HG02763 (cell line): ENCODE measurements at regions not wholly inside any gene's neighbourhood (a gene's known extent, or its start where the extent isn't known, plus 50 kb on each side); places are given as distances from the start of the nearest gene placed in this dataset.

Source experiments
- ATAC-seq: cut with Tn5 transposase; IDR thresholded peaks from one replicate; pipeline ENCODE4 v1.9.1; 2021; ENCODE audit warnings: mild to moderate bottlenecking, moderate library complexity; ENCODE audit not compliant: unreplicated experiment

DNA sequence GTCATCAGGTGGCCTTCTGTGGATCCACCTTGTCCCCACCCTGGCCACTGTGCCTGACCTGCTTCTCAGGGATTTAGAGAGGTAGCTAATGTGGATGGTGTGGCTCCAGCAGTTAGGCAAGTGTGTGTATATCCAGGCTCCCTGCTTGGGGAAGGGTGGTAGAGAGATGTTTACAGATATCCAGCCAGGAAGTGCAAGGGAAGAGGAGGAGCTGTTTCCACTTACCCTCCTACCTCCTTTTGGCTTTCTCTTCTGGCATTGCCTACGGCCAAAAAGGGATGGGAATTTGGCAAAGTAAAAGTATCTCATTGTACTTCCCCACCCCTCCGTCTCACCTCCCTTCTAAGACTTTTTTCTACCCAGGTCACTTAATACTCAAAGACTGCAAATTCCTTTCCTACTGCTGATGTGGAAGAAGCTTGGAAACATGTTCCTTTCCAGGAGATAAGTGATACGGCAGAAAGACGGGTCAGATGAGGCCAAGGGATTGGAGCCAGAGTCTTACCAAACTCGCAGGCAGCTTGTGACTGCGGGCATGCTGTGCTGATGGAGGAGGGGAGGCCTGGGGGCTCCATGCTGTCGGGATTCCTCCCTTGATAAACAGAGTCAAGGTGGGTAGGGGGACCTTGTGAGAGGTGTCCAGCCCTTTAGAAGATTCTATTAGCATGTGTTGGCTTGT, 253.4 kb downstream of the PRL start:
- ATAC-seq, result no peak

DNA sequence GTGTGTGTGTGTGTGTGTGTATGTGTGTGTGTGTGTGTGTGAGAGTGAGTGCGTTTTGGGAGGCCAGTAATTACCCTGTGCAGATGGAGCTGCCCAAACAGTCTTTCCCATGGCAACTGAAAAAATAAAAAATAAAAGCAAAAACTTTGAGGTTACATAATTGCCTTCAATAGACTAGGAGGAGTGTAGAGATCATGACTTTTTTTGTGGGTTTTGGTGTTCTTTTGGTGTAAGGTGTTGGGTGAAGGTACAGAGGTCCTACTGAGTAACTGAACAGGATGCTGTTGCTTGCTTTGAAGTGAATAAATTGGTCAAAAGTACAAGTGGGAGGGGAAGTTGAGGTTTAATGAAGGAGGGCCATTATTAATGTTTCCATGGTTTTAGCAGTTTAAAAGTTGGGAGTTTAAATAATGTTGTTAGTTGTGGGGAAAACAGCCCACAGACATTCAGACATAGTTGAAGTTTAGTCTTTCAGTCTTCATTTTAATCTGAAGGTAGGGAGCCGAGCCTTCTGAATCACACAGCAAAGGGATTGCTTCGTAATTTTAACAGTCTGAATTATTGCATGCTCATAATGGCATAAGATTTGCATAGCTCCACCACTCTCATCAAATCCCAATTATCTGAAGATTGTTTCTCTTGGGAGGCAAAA, 251.4 kb downstream of the PRL start:
- no peak for ATAC-seq

DNA sequence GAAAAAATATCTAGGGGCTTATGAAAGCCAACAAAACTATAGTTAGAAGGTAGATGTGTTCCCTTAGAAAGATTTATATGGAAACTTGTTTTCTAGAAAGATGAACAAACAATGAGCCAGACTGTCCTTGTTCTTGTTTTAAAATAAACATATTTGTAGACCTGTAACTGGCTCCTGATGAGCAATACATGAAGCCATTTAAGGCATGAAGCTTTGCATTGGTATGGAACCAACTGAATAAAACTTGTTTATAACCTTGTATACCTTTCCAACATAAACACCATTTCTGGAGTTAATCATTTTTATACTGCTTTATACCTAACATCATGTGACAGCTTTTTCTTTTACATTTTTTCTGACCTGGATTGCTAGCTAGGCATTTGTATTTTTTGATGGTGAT, 247.8 kb downstream of the PRL start:
- no peak for ATAC-seq

DNA sequence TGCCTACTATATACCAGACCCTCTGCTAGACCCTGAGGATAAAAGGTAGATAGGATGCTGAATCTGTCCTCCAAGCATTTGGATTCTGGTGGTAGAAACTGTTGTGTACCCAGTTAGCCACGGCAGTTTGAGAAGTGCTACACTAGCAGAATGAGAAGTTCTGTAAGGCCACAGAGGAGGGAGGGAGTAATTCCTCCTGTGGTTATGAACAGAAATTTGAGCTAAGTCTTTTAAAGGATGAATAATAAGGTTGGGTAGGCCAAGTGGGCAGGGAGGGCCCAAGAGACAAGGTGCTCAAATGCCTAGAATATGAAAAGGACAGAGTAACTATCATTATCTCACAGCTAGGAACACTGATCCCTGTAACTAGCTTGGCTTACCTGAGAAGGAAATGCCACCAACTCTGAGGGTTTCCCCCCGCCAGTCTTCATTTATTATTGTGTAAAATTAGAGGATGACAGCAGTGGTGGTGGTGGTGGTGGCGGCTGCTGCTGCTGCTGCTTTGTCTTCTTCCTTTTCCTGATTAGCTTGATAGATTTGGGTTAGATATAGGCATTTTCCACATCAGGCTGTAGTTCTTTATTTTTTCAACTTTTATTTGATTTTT, 243.3 kb downstream of the PRL start:
- no peak for ATAC-seq

DNA sequence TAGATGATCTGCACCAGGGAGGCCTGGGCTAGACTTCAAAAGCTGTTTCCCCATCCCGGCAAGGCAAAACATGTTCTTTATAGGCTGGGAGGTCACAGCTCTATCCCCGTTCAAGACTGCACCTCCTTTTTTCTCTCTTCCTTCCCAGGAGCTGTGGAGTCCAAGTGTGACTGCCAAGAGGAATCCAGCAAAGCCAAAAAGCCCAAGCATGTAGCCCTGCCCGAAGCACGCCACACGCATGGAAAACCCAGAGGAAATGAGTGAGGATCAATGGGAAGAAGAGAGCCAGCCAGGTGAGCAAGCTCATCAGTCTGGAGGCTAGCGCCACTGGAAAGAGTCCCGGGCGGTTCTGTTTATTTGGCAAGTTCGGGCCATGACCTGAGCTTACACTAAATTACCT, 240.4 kb downstream of the PRL start:
- no peak for ATAC-seq

DNA sequence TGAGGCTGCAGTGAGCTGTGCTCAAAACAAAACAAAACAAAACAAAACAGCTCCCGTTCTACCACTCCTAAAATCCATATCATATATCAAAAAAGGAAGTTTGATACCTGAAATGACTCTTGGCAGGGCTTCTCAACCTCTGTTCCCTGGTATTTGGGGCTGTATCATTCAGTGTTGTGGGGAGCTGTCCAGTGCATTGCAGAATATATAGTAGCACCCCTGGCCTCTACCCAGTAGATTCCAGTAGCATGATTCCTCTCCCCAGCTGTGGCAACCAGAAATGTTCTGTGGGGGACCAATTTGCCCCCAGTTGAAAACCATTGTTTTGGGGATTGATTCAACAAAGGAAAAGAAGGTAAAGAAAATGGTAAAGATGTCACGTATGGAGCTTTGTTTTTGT, 238.9 kb downstream of the PRL start:
- no peak for ATAC-seq

DNA sequence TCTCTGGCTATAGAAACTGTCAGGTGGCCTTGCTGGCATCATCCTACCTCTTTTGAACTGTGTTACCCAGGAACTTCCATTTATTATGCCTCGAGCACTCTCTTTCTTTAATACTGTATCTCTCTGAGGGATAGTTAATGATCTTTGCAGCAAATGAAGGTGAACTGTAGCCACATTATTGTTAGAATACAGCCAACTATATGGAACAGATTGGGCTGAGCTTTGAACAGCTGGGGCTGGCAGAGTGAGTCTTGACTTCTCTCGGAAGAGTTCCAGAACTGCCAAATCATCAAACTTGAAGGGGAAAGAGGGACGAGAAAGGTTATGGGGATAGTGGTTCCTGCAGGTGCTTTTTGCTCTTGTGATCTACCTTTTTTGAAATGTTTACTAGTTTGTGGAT, 237.7 kb downstream of the PRL start:
- ATAC-seq, result no peak

DNA sequence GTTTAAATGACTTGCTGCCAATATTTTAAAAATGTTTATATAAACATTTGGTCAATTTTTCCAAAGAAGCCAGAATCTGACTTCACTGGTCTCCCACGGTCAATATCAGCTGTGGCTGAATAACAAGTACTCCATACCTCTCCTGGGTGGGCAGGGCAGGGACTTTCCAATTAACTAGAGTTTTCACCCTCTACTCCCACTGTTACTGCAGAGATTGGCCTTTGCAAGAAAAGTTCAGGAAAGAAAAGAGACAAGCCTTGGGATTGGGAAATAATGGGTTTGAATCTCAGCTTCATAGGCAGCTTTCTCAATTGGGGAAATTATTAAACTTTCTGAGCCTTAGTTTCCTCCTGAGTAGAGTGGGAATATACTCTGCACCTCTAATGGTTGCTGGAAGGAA, 236.9 kb downstream of the PRL start:
- no peak for ATAC-seq

DNA sequence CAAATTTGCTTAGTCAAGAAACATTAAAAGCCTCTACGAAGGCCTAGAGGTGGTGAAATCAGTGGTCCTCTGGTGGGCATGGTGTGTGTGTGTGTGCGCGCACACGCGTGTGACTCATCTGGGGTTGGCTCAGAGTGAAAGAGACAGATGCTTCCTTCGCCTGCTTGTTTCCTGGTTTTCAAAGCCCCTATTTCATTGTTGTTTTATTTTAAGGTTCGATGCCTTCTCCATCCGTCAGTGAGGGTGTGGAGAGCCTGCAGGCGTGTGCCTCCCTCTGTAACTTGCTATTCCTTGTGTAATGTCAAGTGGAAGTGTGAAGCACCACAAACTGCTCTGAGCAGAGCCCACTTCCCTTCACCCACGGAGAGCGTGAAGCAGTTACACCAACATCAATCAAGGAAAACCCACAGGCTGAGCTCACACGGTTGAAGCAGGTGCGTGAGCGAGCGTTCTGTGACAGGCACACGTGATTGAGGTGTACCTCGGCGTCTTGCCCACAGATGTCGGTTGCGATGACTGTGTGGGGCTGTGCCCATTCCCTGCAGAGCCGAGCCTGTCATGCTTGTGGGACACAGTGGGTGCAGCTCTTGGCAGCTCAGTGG, 233.9 kb downstream of the PRL start:
- peak; percentile 84 for ATAC-seq

DNA sequence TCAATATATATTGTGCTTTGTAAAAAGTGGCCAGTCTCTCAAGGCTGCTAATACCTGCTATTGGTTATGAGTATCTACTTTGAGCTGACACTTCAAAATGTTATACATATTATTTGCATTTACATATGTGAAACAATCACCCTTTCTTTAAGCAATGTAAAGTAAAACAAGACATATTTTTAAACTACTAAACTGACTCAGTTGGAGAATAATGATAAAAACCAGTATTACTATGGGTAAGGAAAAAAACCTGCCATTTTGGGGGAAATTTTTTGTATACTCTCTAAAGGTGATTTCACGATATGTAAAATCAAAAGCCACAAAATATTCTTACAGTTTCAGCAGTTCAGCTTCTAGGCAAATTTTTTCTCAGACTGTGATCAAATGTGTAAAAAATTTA, 232.3 kb downstream of the PRL start:
- no peak for ATAC-seq

DNA sequence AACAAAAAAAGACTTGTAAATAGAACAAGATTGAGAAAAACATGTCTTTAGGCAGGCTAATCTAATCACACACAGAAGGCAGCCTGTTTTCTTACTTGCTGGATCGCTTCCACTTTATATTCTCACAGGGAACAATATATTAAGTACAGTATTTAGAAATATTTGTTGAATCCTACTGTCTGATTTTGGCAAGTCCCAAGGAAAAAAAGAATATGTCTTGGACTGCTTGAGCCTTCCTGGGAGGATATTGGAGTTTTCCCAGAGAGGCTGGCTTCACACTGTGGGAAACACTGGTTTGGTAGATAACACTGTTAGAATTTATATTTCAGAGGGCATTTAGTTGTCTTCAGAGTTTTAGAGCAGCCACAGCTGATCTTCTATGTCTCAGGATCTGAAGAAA, 229.7 kb downstream of the PRL start:
- no peak for ATAC-seq

DNA sequence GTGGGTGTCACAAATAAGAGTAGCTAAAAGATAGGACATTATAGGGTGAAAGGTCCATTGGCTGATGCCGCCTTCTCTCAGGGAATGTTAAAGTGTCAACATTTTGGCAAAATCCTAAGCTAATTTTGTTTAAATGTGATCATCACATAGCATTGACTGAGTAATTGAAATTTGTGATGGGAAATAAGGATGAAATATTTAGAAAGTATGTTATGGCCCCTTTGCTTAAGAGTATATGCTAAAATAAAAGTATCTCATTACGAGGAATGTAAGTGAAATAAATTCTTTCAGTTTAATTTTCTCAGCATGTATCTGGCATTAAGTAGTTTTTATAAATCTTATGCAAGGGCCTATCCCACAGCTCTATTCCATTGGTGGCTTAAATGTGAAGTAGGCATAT, 229.2 kb downstream of the PRL start:
- no peak for ATAC-seq

DNA sequence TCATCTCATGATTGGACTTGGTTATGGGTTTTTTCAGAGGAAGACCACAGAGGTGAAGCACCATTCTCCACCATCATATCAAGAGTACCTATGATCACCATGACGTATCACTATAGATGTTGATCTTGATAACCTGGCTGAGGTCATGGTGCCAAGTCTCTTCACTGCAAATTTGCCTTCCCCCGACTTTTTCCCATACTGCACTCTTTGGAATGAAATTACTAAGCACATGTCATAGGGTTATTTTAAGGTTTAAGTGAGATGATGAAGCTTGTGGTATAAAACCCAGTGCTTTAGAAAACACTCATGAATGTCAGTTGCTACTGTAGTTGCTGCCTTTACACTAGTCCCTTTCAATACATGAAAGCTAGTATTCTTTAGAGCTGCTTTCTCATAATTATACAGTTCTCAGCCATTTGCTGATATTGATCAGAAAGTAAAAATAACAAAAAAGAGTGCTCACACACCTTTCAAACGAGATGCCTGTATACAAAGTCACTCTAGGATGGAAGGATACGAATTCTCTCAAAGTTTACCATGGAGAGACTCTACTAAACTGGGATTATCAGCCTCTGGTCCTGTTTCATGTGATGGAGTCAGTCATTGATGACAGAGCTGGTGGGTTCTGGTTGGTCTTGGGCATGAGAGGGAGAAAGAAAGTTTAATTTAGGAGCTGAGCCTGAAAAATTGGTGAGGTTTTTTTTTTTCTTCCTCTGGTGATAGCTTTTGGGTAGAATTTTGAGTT, 228.1 kb downstream of the PRL start:
- ATAC-seq, result peak; percentile 67

DNA sequence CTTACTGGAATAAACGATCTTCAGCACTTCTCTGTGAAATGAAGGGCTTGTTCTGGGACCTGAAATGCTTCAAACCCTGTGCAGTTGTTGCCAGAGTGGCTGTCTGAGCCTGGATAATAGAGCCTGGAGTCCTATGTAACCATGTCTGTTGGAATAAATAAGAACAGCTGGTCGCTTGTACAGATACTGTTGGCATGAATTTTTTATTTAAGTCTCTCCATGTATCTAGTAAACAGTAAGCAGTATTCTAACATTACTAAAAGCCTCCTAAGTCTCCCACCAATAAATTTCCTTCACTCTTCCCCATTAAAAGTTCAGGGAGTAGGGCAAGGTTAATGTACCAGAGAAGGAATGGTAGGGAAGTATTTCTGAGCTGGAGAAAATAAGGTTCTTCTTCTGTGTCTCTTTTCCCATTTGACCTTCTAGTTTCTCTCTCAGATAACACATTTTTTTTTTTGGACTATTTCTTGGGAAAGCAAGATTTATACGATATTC, 227.5 kb downstream of the PRL start:
- ATAC-seq, result no peak

DNA sequence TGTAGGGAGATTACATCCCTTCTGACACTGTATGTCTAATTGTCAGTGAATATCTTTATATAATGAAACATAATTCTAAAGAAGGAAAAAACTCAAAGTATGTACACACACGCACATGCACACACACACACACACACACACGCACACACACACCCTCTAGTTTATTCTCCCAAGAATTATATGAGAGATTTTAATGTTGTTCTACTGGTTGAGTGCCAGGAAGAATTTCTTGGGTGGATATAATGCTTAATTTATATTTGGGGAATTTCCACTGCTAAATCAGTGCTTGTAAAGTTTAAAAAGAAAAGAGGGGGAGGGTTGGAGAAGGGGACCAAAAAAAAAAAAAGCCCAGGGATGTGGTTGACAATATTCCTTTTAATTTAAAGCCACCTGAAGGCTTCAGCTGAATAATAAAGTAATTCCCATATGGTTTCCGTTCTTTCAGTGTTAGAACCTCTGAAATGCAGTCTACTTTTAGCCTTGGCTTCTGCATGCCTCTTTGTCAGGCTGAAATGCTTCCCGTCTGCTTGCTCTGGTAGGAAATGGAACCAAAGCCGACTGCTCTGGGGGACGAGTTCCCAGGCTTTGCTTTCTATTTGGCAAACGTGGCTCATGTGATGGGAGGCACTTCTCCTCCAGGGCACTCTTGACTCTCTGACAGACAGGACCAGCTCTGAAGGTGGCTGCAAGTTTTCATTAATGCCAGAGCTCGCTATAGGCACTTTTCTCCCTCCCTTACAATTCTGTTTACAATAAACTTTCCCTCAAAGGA, 225.4 kb downstream of the PRL start:
- no peak for ATAC-seq

DNA sequence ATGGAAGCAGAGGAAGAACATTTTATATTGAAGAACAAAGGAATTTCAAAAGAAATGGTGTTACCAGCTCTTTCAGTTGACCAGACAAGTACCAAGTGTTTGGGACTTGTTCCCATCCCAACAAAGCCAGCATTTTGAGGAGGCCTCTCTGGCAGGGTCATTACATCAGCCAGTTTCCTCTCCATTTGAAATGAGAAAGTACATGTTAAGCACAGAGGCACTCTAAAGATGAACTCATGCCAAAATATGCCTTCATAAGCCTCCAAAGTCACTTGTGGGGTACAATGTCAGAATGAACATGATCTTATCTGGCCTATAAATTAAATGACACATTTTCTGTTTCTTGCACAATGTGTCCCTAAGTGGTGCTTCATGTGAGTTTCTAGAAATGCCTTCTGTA, 223.9 kb downstream of the PRL start:
- ATAC-seq, result no peak

DNA sequence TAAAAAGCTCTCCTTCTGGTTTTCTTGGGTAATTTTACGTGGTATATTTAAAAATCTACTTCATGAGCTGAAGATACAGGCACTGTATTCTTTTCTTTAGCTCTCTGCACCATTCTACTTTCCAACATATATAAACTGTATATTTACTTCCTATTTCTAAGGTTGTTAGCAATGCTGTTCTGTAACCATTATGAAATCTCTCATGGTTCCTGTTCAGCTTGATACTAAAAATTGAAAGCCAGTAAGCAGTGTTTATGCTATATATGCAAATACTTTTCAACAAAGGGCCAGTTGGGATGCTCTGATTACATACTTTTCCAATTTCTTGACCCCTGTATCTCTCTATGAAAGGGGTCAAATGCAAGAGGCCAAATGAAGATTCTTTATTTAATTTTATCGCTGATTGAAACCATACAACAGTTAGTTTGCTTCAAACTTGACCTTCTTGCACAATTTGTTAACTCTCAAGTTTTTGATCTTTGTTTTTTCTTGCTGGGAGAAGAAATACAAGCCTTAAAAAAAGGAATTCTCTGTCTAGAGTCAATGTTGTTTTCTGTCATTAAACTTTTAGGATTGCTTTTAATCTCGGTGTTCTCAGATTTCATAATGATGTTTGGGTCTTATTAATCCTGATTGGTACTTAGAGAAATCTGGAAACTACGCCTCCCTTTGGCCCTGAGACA, 223.2 kb downstream of the PRL start:
- no peak for ATAC-seq

DNA sequence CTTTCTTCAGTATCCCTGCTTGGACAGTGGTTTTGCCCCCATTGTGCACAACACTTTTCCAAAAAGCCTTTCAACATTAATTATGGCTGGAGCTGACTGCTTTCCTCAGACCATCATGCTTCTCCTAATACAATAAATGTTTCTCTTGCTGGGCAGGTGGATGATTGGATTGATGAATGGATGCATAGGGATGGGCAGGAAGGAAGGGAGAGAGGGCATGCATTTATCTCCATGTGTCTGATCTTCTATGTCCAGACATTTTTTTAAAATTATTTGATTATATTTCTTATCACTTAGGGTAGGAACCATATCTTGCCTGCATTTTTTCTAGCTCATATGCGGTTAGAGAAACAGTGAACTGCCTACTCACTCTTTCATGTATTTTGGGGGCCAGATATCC, 218.5 kb downstream of the PRL start:
- ATAC-seq, result no peak

DNA sequence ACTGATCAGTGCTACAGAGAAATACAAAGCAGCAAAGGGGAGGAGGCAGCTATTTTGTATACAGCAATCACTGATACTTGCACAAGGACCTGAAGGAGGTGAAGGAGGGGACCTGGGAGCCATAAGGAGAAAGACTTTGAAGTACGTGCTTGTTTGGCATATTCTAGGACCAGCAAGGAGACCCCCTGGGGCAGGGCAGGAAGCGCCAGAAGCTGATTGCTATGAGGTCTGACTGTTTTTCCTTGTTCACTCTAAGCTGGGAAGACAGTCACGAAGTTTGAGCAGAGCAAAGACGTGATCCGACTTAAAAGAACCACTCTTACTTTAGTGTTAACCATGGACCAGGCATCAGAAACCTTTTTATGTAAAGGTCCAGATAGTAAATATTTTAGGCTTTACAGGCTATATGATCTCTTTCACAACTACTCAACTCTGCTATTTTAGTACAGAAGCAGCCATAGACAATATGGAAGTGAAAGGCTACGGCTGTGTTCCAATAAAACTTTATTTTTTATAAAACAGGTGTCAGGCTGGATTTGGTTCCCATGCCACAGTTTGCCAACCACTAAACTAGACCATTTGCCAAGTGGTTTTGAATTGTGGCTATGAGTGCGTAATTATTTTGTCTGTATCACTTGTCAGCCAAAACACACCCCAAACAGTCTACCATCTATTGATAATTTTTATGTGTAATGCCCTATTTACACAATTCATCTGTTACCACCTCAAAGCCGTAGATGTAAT, 217.9 kb downstream of the PRL start:
- no peak for ATAC-seq
